HG02885 (cell line): ENCODE measurements at regions not wholly inside any gene's neighbourhood (a gene's known extent, or its start where the extent isn't known, plus 50 kb on each side); places are given as distances from the start of the nearest gene placed in this dataset.

Source experiments
- ATAC-seq: cut with Tn5 transposase; IDR thresholded peaks from one replicate; pipeline ENCODE4 v1.9.1; 2021; ENCODE audit warnings: mild to moderate bottlenecking; ENCODE audit not compliant: unreplicated experiment, poor library complexity

- no peak for ATAC-seq
These were observed 200.9 kb upstream of the PKDCC start for GRCh38 chr2:41846962-41847361.

- no peak for ATAC-seq
These were observed 199.9 kb upstream of the PKDCC start for GRCh38 chr2:41847744-41848441.

GRCh38 chr2:41851554-41851953, 196.3 kb upstream of the PKDCC start:
- ATAC-seq: no peak

GRCh38 chr2:41853427-41854191, 194.2 kb upstream of the PKDCC start:
- no peak for ATAC-seq

- ATAC-seq: no peak
These were observed 193.6 kb upstream of the PKDCC start for GRCh38 chr2:41854227-41854626.

GRCh38 chr2:41856946-41857345, 190.9 kb upstream of the PKDCC start:
- no peak for ATAC-seq

DNA sequence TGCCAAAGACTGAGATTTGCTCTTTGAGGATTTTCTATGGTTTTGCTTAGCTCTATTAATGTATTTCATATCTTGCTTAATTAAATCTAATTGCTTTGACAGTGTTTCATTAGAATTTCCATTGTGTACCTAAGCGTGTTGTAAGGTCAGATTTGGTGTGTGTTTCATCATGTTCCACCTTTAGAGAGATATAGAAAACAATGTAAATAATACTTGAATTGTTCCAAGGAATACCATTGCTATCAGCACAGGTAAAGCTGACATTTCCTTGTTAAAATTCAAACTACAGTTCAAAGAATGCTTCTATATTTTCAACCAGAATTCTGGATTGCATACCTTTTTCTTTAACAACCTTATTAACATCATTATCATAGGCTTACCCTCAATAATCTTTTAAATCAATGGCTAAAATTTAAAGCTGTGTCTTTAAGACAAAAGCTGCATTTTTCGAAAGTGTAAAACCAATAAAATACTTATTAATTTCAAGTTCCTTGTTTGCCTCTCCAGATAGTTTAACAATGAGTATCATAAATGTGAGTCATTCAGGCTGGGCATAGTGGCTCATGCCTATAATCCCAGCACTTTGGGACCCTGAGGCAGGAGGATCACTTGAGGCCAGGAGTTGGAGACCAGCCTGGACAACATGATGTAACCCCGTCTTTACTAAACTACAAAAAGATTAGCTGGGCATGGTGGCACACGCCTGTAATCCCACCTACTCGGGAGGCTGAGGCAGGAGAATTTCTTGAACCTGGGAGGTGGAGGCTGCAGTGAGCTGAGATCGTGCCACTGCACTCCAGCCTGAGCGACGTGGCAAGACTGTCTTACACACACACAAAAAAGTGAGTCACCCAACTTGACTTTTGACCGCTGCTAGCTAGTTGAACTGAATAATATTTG, 188.0 kb upstream of the PKDCC start:
- no peak for ATAC-seq

GRCh38 chr2:41863062-41863461, 184.8 kb upstream of the PKDCC start:
- no peak for ATAC-seq

- ATAC-seq: no peak
These were observed 182.6 kb upstream of the PKDCC start for GRCh38 chr2:41865263-41865662.

DNA sequence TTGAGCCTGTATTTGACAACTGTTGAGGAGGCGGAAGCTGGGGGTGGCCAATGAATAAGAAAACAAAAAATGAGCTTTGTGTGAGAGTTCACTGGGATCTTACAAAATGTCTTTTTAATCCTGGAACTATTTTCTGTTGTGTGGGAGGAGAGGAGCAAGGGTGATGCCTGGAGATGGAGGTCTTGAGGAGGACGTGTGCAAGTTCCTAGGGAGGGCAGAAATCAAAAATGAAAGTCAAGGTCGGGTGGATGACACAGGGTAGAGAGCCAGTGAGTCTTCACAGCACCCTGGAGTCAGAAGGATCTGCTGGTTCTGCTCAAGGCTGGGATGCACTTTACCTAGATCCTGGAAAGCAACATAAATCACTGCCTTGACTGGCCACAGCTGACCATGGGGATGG, 180.3 kb upstream of the PKDCC start:
- no peak for ATAC-seq

- ATAC-seq: peak; percentile 76
These were observed 178.1 kb upstream of the PKDCC start for GRCh38 chr2:41869542-41870264.

DNA sequence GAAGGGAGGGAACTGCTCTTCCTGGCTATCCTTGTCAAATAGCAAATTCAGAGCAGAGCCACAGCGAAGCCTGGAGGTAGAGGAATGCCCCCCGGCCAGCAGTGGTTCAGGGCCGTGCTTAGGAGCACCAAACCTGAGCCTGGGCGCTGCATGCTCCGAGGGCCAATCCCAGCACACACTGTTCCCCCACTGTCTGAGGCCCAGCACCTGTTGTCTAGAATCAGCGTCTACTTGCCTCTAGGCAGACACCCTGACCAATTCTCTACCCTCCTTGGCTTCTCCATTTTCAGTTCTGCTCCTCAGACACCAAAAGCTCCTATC, 177.6 kb upstream of the PKDCC start:
- ATAC-seq: no peak

DNA sequence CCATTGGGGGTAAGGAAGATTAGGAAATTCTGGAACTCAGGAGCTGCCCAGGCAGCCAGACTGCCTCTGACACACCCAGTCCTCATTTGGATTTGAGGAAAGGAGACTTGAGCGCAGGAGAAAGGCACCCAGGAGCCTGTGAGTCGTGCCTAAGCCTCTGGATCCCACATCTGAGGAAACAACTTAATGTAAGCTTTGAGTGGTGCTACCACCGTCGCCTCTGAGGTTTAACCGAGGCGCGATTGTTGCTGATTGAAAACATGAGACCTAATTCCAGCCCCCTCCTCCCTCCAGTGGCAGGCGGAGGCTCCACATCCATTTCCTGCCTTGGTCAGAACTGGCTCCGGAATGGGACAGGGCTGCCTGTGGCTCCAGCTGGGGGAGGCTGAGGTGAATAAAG, 176.7 kb upstream of the PKDCC start:
- no peak for ATAC-seq

GRCh38 chr2:41872646-41873045, 175.2 kb upstream of the PKDCC start:
- no peak for ATAC-seq

GRCh38 chr2:41873102-41874031, 174.5 kb upstream of the PKDCC start:
- ATAC-seq: no peak

DNA sequence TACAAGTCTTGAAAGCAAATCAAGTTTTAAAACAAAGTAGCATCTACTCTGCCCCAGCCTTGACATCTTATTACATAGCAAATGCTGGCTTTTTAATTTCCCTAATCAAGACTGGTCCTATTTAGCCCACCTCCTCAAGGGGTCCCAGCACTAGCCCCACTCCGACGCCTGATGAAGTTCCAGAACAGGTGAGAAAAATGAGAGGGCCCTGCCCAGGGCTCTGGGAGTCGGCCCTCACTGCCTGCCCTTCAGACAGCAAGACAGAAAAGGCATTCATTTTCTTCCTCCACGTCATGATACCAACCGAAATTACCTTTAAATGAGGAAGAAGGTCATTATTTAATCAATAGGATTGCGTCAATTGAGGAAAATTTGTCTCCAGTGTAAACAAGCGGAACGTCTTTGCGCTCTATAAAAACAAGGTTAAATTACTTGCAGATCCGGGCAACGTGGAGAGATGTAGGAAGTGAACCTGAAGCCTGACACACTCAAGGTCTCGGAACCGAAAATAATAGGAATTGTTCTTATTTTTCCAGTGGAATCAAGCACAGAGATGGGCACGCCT, 170.6 kb upstream of the PKDCC start:
- no peak for ATAC-seq

DNA sequence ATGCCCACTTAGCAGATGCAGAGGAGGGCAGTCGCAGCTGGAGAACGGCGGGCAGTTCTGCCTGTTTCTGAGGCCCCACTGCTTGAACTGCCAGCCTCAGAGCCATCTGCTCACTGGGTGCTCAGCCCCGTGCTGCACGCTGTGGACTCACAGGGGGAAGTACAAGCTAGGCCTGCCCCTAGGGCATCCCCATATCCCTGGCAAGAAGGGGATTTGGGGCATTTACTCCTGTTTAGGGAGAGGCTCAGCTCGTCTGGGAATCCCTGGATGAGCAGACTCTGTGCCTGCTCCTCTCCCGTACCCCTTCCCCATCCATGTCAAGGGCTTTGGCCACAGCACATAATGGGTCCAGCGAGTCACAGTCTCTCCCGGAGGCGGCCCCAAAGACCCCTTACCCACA, 169.8 kb upstream of the PKDCC start:
- no peak for ATAC-seq

DNA sequence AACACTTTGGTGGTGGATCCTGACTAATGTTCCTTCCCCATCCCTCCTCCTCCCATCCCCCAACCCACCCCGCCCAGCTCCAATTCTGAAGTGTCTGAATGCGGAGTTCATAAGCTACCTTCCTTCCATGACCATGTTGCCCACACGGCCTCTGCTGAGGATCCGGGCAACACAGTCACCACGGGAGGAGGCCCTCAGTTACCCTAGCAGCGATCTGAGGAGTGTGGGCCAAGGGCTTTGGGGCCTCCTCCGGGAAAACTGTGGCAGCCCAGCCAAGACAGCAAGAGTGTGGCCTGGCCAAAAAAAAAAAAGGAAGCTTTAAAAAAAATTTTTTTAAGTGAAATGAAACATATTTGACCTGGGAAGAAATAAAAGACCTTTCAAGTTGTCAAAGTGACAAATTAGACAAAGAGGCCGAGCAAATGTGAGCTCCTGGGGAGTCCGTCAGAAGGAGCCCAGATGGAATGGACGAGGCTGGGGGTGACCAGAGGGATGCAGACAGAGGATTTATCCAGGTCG, 169.0 kb upstream of the PKDCC start:
- ATAC-seq: no peak
